Neutrophil (primary cell): ENCODE measurements at regions not wholly inside any gene's neighbourhood (a gene's known extent, or its start where the extent isn't known, plus 50 kb on each side); places are given as distances from the start of the nearest gene placed in this dataset.

Experiments
- H3K27ac ChIP-seq: fragments of 200-600 bp; sonication (generic); 2 replicates; pipeline ENCODE4 v1.5.1; 2016; ENCODE audit warnings: mild to moderate bottlenecking, moderate library complexity
- H3K27me3 ChIP-seq: fragments of 200-600 bp; sonication (generic); 2 replicates; pipeline ENCODE4 v1.6.0; 2016; ENCODE audit warnings: mild to moderate bottlenecking
- H3K36me3 ChIP-seq: fragments of 200-600 bp; sonication (generic); 2 replicates; pipeline ENCODE4 v1.5.1; 2017
- H3K4me1 ChIP-seq, 2 experiments: fragments of 200-600 bp in 1 of 2; sonication (generic) in 1 of 2; 1 replicate in 1 of 2; 2 replicates in 1 of 2; pipeline versions ENCODE4 v1.5.1 to v1.6.1; 2013 to 2016; ENCODE audit warnings: low read depth in 1 of 2, low read length in 1 of 2, mild to moderate bottlenecking in 1 of 2, moderate library complexity in 1 of 2; ENCODE audit not compliant: control insufficient read depth in 1 of 2, insufficient read depth in 1 of 2
- H3K4me3 ChIP-seq, 2 experiments: fragments of 200-600 bp in 1 of 2; sonication (generic) in 1 of 2; 1 replicate in 1 of 2; 2 replicates in 1 of 2; pipeline ENCODE4 v1.5.1; 2013 to 2016; ENCODE audit warnings: low read depth in 1 of 2, low read length in 1 of 2, mild to moderate bottlenecking in 1 of 2, moderate library complexity in 1 of 2
- H3K9me3 ChIP-seq: fragments of 200-600 bp; sonication (generic); 2 replicates; pipeline ENCODE4 v1.5.1; 2016
- CTCF ChIP-seq: fragments of 200-600 bp; sonication (generic); IDR thresholded peaks from 2 replicates; pipeline ENCODE4 v1.5.1; 2016; ENCODE audit warnings: antibody characterized with exemption

- no peak overlapping the region for H3K4me3 ChIP-seq
- no peak overlapping the region for H3K27ac ChIP-seq
- H3K4me1 ChIP-seq, result no peaks in the 10 kb centered on the region
- H3K9me3 ChIP-seq, result no peaks in the 10 kb centered on the region
- no peaks in the 10 kb centered on the region for H3K36me3 ChIP-seq
- H3K27me3 ChIP-seq, result no peaks in the 10 kb centered on the region
- no peak for TF ChIP-seq CTCF
Measured at GRCh38 chr5:4970171-4970570, 170.0 kb upstream of the ADAMTS16 start.

DNA sequence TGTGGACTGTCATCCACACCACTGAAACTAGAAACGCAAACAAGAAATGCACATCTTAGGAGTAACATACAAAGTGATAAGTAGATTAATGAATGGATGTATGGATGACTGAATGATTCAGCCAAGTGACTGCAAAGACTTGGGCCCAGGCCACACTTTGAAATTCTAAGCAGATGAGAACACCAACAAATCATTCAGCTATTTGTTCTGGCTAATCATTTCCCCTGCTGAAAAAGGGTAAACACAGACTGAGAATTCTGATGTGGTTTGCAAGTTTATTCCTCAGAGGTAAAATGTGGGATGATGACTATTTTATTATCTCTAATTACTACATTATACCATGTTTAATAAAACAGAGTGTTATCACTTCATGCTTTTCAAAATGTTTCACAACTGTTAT is 163.2 kb upstream of the ADAMTS16 start:
- H3K4me1 ChIP-seq, result no peaks in the 10 kb centered on the region
- H3K36me3 ChIP-seq, result no peaks in the 10 kb centered on the region
- TF ChIP-seq CTCF, result no peak
- no peak overlapping the region for H3K27ac ChIP-seq
- H3K27me3 ChIP-seq, result no peaks in the 10 kb centered on the region
- no peaks in the 10 kb centered on the region for H3K9me3 ChIP-seq
- no peak overlapping the region for H3K4me3 ChIP-seq

- Histone ChIP-seq H3K4me1 (no peaks in the 10 kb centered on the region), H3K27ac (no peak overlapping the region), H3K4me3 (no peak overlapping the region), H3K27me3 (no peaks in the 10 kb centered on the region), H3K9me3 (no peaks in the 10 kb centered on the region), H3K36me3 (no peaks in the 10 kb centered on the region)
- no peak for TF ChIP-seq CTCF
Measured at GRCh38 chr5:4977416-4978110, 162.6 kb upstream of the ADAMTS16 start.

GRCh38 chr5:4980201-4980600 is 159.9 kb upstream of the ADAMTS16 start:
- no peak for TF ChIP-seq CTCF
- no peak overlapping the region for H3K27ac ChIP-seq
- H3K9me3 ChIP-seq, result no peaks in the 10 kb centered on the region
- no peak overlapping the region for H3K4me3 ChIP-seq
- H3K27me3 ChIP-seq, result no peaks in the 10 kb centered on the region
- no peaks in the 10 kb centered on the region for H3K36me3 ChIP-seq
- no peaks in the 10 kb centered on the region for H3K4me1 ChIP-seq

GRCh38 chr5:4981608-4982007 is 158.5 kb upstream of the ADAMTS16 start:
- no peaks in the 10 kb centered on the region for H3K36me3 ChIP-seq
- no peaks in the 10 kb centered on the region for H3K4me1 ChIP-seq
- H3K27ac ChIP-seq, result no peak overlapping the region
- no peak for TF ChIP-seq CTCF
- no peaks in the 10 kb centered on the region for H3K9me3 ChIP-seq
- no peak overlapping the region for H3K4me3 ChIP-seq
- no peaks in the 10 kb centered on the region for H3K27me3 ChIP-seq
